GM18505 (cell line): ENCODE measurements at regions not wholly inside any gene's neighbourhood (a gene's known extent, or its start where the extent isn't known, plus 50 kb on each side); places are given as distances from the start of the nearest gene placed in this dataset.
"Not testable (repeated sequence)": the region's sequence is repeated elsewhere in the genome, so short reads cannot be mapped to it uniquely, and the experiment has no call there.

Experiments
- ATAC-seq: cut with Tn5 transposase; IDR thresholded peaks from one replicate; pipeline ENCODE4 v1.9.1; 2021; ENCODE audit not compliant: unreplicated experiment
- POLR2A ChIP-seq: IDR thresholded peaks from 4 replicates; pipeline ENCODE4 v1.6.1; 2011; ENCODE audit warnings: borderline replicate concordance; ENCODE audit not compliant: insufficient read depth, insufficient read length; ENCODE audit errors: extremely low read depth

- no peak for TF ChIP-seq POLR2A
- no peak for ATAC-seq
Measured at GRCh38 chr1:212155219-212155618, 119.7 kb downstream of the DTL start.

GRCh38 chr1:212157252-212157651 lies 121.7 kb downstream of the DTL start:
- no peak for ATAC-seq
- no peak for TF ChIP-seq POLR2A

- ATAC-seq: peak; percentile 39
- no peak for TF ChIP-seq POLR2A
Measured at GRCh38 chr1:212158912-212159796, 123.6 kb downstream of the DTL start.

GRCh38 chr1:212161231-212161781 lies 123.9 kb upstream of the PPP2R5A start:
- ATAC-seq: no peak
- TF ChIP-seq POLR2A: no peak

GRCh38 chr1:212162635-212163034 lies 122.6 kb upstream of the PPP2R5A start:
- TF ChIP-seq POLR2A: no peak
- no peak for ATAC-seq

GRCh38 chr1:212164095-212164872 lies 120.9 kb upstream of the PPP2R5A start:
- TF ChIP-seq POLR2A: no peak
- no peak for ATAC-seq

- TF ChIP-seq POLR2A: no peak
- ATAC-seq: no peak
Measured at GRCh38 chr1:212166244-212166643, 119.0 kb upstream of the PPP2R5A start.

- ATAC-seq: no peak
- no peak for TF ChIP-seq POLR2A
Measured at GRCh38 chr1:212166644-212167043, 118.6 kb upstream of the PPP2R5A start.

- no peak for ATAC-seq
- TF ChIP-seq POLR2A: no peak
Measured at GRCh38 chr1:212167098-212167497, 118.1 kb upstream of the PPP2R5A start.

- TF ChIP-seq POLR2A: no peak
- no peak for ATAC-seq
Measured at GRCh38 chr1:212173567-212173966, 111.6 kb upstream of the PPP2R5A start.

- ATAC-seq: not testable (repeated sequence)
Measured at GRCh38 chr1:212174295-212174694, 110.9 kb upstream of the PPP2R5A start.

- no peak for ATAC-seq
- TF ChIP-seq POLR2A: no peak
Measured at GRCh38 chr1:212177542-212177941, 107.7 kb upstream of the PPP2R5A start.

GRCh38 chr1:212178851-212179250 lies 106.4 kb upstream of the PPP2R5A start:
- ATAC-seq: no peak
- TF ChIP-seq POLR2A: no peak
